Uterus (tissue), 3 donors: ENCODE measurements at regions not wholly inside any gene's neighbourhood (a gene's known extent, or its start where the extent isn't known, plus 50 kb on each side); places are given as distances from the start of the nearest gene placed in this dataset.
"Not testable (repeated sequence)": the region's sequence is repeated elsewhere in the genome, so short reads cannot be mapped to it uniquely, and the experiment has no call there.

Source experiments
- DNase-seq, 2 donors: peaks; one replicate each; pipeline ENCODE4 v3.0.0-alpha.2; 2019 to 2020
- H3K27ac ChIP-seq, 2 donors: fragments of 200-600 bp; sonication (generic); 1 replicate in 1 of 2; 2 replicates in 1 of 2; pipeline ENCODE4 v1.5.1; 2016 to 2018
- H3K27me3 ChIP-seq, 2 donors: fragments of 200-600 bp; sonication (generic); one replicate each; pipeline ENCODE4 v1.5.1; 2018 to 2019; ENCODE audit warnings: control low read depth in 1 of 2
- H3K36me3 ChIP-seq, 2 donors: fragments of 200-600 bp; sonication (generic); one replicate each; pipeline ENCODE4 v1.5.1; 2019; ENCODE audit warnings: control low read depth in 1 of 2
- H3K4me1 ChIP-seq, 2 donors: fragments of 200-600 bp; sonication (generic); one replicate each; pipeline ENCODE4 v1.5.1; 2018 to 2019; ENCODE audit warnings: control low read depth in 1 of 2
- H3K4me3 ChIP-seq, 2 donors: fragments of 200-600 bp; sonication (generic); 1 replicate in 1 of 2; 2 replicates in 1 of 2; pipeline ENCODE4 v1.5.1; 2018 to 2019; ENCODE audit warnings: mild to moderate bottlenecking in 1 of 2
- H3K9me3 ChIP-seq, 2 donors: fragments of 200-600 bp; sonication (generic); one replicate each; pipeline ENCODE4 v1.5.1; 2019; ENCODE audit warnings: control low read depth in 1 of 2
- CTCF ChIP-seq, 4 experiments: fragments of 200-600 bp in 2 of 4; fragments of 450-650 bp in 2 of 4; sonication (generic) in 2 of 4; IDR thresholded peaks; one replicate each; pipeline ENCODE4 v1.5.1; 2016 to 2019; ENCODE audit warnings: antibody characterized with exemption in 4 of 4, mild to moderate bottlenecking in 2 of 4, moderate library complexity in 1 of 4
- POLR2A ChIP-seq, 2 donors: fragments of 450-650 bp; IDR thresholded peaks; one replicate each; pipeline ENCODE4 v1.6.1; 2016; ENCODE audit warnings: antibody characterized with exemption in 2 of 2, mild to moderate bottlenecking in 1 of 2, moderate library complexity in 1 of 2
- intact Hi-C: fragments of 100-400 bp; cut with DNase I; formaldehyde crosslinking; loops from one replicate; pipeline ENCODE4 v1.15.1; 2023; ENCODE audit warnings: low total_unique reads
- donor health status: DM: yes; HTN: yes; CAD: no.

DNA sequence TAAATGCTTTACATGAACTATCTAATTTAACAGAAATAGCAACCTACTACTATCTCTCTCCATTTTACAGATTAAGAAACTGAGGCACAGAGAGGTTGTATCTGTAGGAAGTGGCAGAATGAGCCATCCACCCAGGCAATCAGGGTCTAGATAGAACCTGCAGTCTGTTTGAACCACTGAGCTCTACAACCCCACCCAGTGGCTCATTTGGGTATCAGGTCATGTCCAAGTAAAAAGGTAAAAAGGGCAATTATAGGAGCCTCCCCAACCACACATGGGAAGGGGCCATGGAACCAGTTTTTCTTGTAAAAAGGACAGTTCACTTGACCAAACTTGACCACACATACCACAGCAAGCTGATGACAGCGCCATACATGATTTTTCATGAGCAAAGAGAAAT lies 92.9 kb upstream of the SGCG start:
- no peak overlapping the region for H3K27ac ChIP-seq
- H3K36me3 ChIP-seq, result no peaks in the 10 kb centered on the region
- H3K9me3 ChIP-seq, result no peaks in the 10 kb centered on the region
- no peak overlapping the region for H3K4me3 ChIP-seq
- H3K4me1 ChIP-seq, result no peaks in the 10 kb centered on the region
- no peaks in the 10 kb centered on the region for H3K27me3 ChIP-seq
- no peak for DNase-seq
- TF ChIP-seq CTCF (IDR thresholded peaks at IDR 0.05) (no peak), POLR2A (IDR thresholded peaks at IDR 0.05) (no peak)
- intact Hi-C loops, result no loop called here

DNA sequence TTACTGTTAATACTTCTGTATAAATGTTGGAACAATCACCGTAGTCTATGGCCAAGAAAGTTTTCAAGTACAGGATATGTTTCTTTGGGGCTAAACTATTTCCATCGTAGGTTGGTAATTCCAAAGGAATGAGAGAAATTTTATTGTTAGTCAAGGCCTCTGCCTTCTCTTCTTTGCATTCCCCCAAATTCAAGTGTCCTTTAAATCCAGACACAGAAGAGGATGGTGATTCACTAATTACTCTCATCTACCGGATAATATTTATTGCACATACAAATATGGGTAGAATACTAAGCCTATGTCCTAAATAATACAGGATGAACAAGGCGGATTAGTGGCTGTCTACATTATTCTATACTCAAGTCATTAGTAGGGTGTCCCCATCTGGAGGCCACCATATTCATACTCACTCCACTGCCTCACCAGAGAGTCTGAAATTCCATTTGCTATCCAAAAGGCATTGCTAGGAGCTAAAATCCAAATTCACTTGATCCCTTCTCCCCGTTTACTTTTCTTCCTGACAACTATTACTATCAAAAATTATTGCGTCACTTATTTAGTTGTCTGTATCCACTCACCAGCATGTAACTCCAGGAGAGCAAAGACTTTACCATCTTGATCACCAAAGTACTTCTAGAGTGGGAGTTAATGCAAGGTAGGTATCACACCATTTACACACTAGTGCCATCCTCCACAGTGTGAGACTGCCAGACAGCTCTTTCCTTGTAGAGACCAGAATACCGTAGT lies 82.4 kb upstream of the SGCG start:
- Histone ChIP-seq H3K36me3 (no peaks in the 10 kb centered on the region), H3K9me3 (no peaks in the 10 kb centered on the region), H3K4me1 (no peaks in the 10 kb centered on the region), H3K27ac (no peak overlapping the region), H3K27me3 (no peaks in the 10 kb centered on the region), H3K4me3 (no peak overlapping the region)
- DNase-seq, result no peak
- intact Hi-C loops, result no loop called here
- no peak for TF ChIP-seq CTCF (IDR thresholded peaks at IDR 0.05)
- no peak for TF ChIP-seq POLR2A (IDR thresholded peaks at IDR 0.05)

- Histone ChIP-seq H3K4me1 (no peaks in the 10 kb centered on the region), H3K4me3 (no peak overlapping the region), H3K9me3 (no peaks in the 10 kb centered on the region), H3K36me3 (no peaks in the 10 kb centered on the region), H3K27me3 (no peaks in the 10 kb centered on the region), H3K27ac (no peak overlapping the region)
- DNase-seq, result no peak
- TF ChIP-seq CTCF (IDR thresholded peaks at IDR 0.05), result no peak
- TF ChIP-seq POLR2A (IDR thresholded peaks at IDR 0.05), result no peak
- intact Hi-C loops, result no loop called here
Observed at GRCh38 chr13:23105051-23105450, 75.7 kb upstream of the SGCG start.

- no peak for TF ChIP-seq CTCF (IDR thresholded peaks at IDR 0.05)
- no peak for TF ChIP-seq POLR2A (IDR thresholded peaks at IDR 0.05)
- no peaks in the 10 kb centered on the region for H3K9me3 ChIP-seq
- H3K36me3 ChIP-seq, result no peaks in the 10 kb centered on the region
- H3K4me1 ChIP-seq, result no peaks in the 10 kb centered on the region
- H3K4me3 ChIP-seq, result no peak overlapping the region
- intact Hi-C loops, result no loop called here
- H3K27me3 ChIP-seq, result no peaks in the 10 kb centered on the region
- no peak for DNase-seq
- no peak overlapping the region for H3K27ac ChIP-seq
Observed at GRCh38 chr13:23107665-23108064, 73.1 kb upstream of the SGCG start.

DNA sequence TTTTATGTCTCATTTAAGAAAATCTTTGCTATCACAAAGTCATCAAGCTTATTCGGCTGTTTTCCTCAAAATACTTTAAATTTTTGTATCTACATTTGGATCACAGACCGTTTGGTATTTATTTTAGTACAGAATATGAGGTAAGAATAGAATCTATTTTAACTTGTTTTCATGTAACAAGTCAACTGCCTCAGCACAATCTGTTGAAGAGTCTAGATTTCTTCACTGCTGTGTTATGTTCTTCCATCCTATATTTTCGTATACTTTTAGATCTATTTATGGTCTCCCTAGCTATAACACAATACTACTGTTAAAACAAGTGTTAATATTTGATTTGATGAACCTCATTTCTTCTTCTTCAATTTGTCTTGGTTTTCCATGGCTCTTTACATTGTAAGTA lies 61.6 kb upstream of the SGCG start:
- Histone ChIP-seq H3K36me3 (no peaks in the 10 kb centered on the region), H3K9me3 (no peaks in the 10 kb centered on the region), H3K27me3 (no peaks in the 10 kb centered on the region), H3K4me1 (no peaks in the 10 kb centered on the region), H3K4me3 (no peak overlapping the region), H3K27ac (no peak overlapping the region)
- TF ChIP-seq CTCF (IDR thresholded peaks at IDR 0.05) (no peak), POLR2A (IDR thresholded peaks at IDR 0.05) (no peak)
- intact Hi-C loops, result no loop called here
- DNase-seq, result no peak

DNA sequence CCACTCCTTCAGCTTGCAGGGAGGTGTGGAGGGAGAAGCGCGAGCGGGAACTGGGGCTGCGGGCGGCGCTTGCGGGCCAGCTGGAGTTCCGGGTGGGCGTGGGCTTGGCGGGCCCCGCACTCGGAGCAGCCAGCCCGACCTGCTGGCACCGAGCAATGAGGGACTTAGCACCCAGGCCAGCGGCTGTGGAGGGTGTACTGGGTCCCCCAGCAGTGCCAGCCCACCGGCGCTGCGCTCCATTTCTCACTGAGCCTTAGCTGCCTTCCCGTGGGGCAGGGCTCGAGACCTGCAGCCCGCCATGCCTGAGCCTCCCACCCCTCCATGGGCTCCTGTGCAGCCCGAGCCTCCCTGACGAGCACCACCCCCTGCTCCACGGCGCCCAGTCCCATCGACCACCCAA lies 53.2 kb upstream of the SGCG start:
- H3K36me3 ChIP-seq, H3K9me3 ChIP-seq, H3K27me3 ChIP-seq, DNase-seq, H3K4me3 ChIP-seq, intact Hi-C loops, H3K27ac ChIP-seq, H3K4me1 ChIP-seq: not testable (repeated sequence)
